H1 (cell line): ENCODE measurements at regions not wholly inside any gene's neighbourhood (a gene's known extent, or its start where the extent isn't known, plus 50 kb on each side); places are given as distances from the start of the nearest gene placed in this dataset.

Experiments used
- CREB1 ChIP-seq: IDR thresholded peaks from 2 replicates; pipeline ENCODE4 v1.6.1; 2012; ENCODE audit warnings: inconsistent platforms
- TEAD4 ChIP-seq: IDR thresholded peaks from 2 replicates; pipeline ENCODE4 v1.6.1; 2012; ENCODE audit warnings: low read depth, low read length, inconsistent platforms, mixed read lengths
- TF ChIP-seq, protein P1 (sequence below), 3 experiments: IDR thresholded peaks; 1 replicate in 2 of 3; 2 replicates in 1 of 3; pipeline versions ENCODE4 v1.5.1 to v1.6.1; 2011; ENCODE audit warnings: low read length in 3 of 3, mild to moderate bottlenecking in 3 of 3, inconsistent platforms in 2 of 3, low read depth in 1 of 3, moderate library complexity in 1 of 3; ENCODE audit not compliant: insufficient read depth in 1 of 3; ENCODE audit errors: control extremely low read depth in 1 of 3

- TF ChIP-seq TEAD4: no peak
- TF ChIP-seq, protein P1, sequence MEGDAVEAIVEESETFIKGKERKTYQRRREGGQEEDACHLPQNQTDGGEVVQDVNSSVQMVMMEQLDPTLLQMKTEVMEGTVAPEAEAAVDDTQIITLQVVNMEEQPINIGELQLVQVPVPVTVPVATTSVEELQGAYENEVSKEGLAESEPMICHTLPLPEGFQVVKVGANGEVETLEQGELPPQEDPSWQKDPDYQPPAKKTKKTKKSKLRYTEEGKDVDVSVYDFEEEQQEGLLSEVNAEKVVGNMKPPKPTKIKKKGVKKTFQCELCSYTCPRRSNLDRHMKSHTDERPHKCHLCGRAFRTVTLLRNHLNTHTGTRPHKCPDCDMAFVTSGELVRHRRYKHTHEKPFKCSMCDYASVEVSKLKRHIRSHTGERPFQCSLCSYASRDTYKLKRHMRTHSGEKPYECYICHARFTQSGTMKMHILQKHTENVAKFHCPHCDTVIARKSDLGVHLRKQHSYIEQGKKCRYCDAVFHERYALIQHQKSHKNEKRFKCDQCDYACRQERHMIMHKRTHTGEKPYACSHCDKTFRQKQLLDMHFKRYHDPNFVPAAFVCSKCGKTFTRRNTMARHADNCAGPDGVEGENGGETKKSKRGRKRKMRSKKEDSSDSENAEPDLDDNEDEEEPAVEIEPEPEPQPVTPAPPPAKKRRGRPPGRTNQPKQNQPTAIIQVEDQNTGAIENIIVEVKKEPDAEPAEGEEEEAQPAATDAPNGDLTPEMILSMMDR (IDR thresholded peaks at IDR 0.05; ENCODE audit: control extremely low read depth in 1 of 3, insufficient read depth in 1 of 3, low read depth in 1 of 3, low read length in 3 of 3): no peak
- TF ChIP-seq CREB1: no peak
Observed at GRCh38 chr3:46086986-46087385, 59.7 kb upstream of the XCR1 start (continued).
